HG03354 (cell line): ENCODE measurements at regions not wholly inside any gene's neighbourhood (a gene's known extent, or its start where the extent isn't known, plus 50 kb on each side); places are given as distances from the start of the nearest gene placed in this dataset.

Experiments
- ATAC-seq: cut with Tn5 transposase; IDR thresholded peaks from one replicate; pipeline ENCODE4 v1.9.1; 2021; ENCODE audit warnings: mild to moderate bottlenecking; ENCODE audit not compliant: unreplicated experiment, poor library complexity, severe bottlenecking

GRCh38 chr18:41713969-41714825 lies 240.8 kb upstream of the PIK3C3 start:
- ATAC-seq = no peak

- no peak for ATAC-seq
Observed at GRCh38 chr18:41706301-41706700, 248.7 kb upstream of the PIK3C3 start.

GRCh38 chr18:41703744-41704530 lies 251.1 kb upstream of the PIK3C3 start:
- no peak for ATAC-seq

GRCh38 chr18:41700416-41700815 lies 254.6 kb upstream of the PIK3C3 start:
- ATAC-seq = no peak

- no peak for ATAC-seq
Observed at GRCh38 chr18:41695441-41695840, 259.6 kb upstream of the PIK3C3 start.

GRCh38 chr18:41693008-41693407 lies 262.0 kb upstream of the PIK3C3 start:
- ATAC-seq = no peak

- ATAC-seq = no peak
Observed at GRCh38 chr18:41690332-41691127, 264.5 kb upstream of the PIK3C3 start.

GRCh38 chr18:41687138-41687537 lies 267.9 kb upstream of the PIK3C3 start:
- no peak for ATAC-seq

GRCh38 chr18:41681138-41681880 lies 273.7 kb upstream of the PIK3C3 start:
- ATAC-seq = no peak

GRCh38 chr18:41674506-41674905 lies 280.5 kb upstream of the PIK3C3 start:
- no peak for ATAC-seq

GRCh38 chr18:41666231-41666630 lies 288.8 kb upstream of the PIK3C3 start:
- ATAC-seq = no peak

GRCh38 chr18:41665210-41665609 lies 289.8 kb upstream of the PIK3C3 start:
- ATAC-seq = no peak

GRCh38 chr18:41660654-41661053 lies 294.4 kb upstream of the PIK3C3 start:
- no peak for ATAC-seq

- ATAC-seq = no peak
Observed at GRCh38 chr18:41659438-41660130, 295.4 kb upstream of the PIK3C3 start.

GRCh38 chr18:41657189-41657588 lies 297.8 kb upstream of the PIK3C3 start:
- no peak for ATAC-seq

GRCh38 chr18:41655074-41655473 lies 300.0 kb upstream of the PIK3C3 start:
- ATAC-seq = no peak

GRCh38 chr18:41647914-41648313 lies 307.1 kb upstream of the PIK3C3 start:
- no peak for ATAC-seq

- ATAC-seq = no peak
Observed at GRCh38 chr18:41646915-41647620, 308.0 kb upstream of the PIK3C3 start.
